ENCODE measurements at regions not wholly inside any gene's neighbourhood (a gene's known extent, or its start where the extent isn't known, plus 50 kb on each side); places are given as distances from the start of the nearest gene placed in this dataset.

DNA sequence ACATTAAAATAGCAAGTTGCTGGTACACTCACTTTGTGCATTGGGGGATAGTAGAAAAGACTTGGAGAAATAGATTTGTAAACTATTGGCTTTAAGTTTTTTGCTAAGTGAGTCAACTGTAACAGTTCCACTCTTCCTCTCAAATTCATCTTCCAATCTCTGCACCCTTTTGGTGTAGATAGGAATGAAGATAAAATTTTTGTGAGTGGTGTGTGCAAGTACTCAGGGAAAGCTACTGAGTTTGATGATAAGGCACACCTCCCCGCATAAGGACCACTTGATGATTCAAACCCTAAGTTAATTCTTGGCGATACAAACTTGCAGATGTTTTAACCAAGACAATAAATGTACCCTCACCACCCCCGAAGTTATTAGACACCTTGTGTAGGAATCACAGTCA is 168.3 kb upstream of the SLITRK1 start:
- TF ChIP-seq EZH2 (IDR thresholded peaks at IDR 0.05; ENCODE audit: low read depth): no peak
- TF ChIP-seq, protein P1, sequence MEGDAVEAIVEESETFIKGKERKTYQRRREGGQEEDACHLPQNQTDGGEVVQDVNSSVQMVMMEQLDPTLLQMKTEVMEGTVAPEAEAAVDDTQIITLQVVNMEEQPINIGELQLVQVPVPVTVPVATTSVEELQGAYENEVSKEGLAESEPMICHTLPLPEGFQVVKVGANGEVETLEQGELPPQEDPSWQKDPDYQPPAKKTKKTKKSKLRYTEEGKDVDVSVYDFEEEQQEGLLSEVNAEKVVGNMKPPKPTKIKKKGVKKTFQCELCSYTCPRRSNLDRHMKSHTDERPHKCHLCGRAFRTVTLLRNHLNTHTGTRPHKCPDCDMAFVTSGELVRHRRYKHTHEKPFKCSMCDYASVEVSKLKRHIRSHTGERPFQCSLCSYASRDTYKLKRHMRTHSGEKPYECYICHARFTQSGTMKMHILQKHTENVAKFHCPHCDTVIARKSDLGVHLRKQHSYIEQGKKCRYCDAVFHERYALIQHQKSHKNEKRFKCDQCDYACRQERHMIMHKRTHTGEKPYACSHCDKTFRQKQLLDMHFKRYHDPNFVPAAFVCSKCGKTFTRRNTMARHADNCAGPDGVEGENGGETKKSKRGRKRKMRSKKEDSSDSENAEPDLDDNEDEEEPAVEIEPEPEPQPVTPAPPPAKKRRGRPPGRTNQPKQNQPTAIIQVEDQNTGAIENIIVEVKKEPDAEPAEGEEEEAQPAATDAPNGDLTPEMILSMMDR (conservative IDR thresholded peaks at IDR 0.05): no peak
- Histone ChIP-seq H2AFZ (no peak overlapping the region), H3K79me2 (ENCODE audit: low read depth) (no peaks in the 10 kb centered on the region), H3K4me3 (no peak overlapping the region), H3K27me3 (ENCODE audit: insufficient read depth, low read depth) (no peaks in the 10 kb centered on the region), H4K20me1 (ENCODE audit: insufficient read depth) (no peaks in the 10 kb centered on the region), H3K36me3 (ENCODE audit: low read depth) (no peaks in the 10 kb centered on the region), H3K9me2 (ENCODE audit: insufficient read depth) (no peaks in the 10 kb centered on the region), H3K27ac (no peak overlapping the region), H3K4me2 (no peak overlapping the region), H3K9me3 (ENCODE audit: insufficient read depth, low read depth) (no peaks in the 10 kb centered on the region), H3F3A (ENCODE audit: insufficient read depth, low read depth) (no peaks in the 10 kb centered on the region), H3K4me1 (replicated peaks; ENCODE audit: insufficient read depth) (no peaks in the 10 kb centered on the region)
- CTCF ChIA-PET: no interaction called here
- POLR2A ChIA-PET (ENCODE audit: unreplicated experiment): no interaction called here
- intact Hi-C loops (cut with micrococcal nuclease; ENCODE audit: unreplicated experiment): no loop called here
- no peak for DNase-seq
- BruUV-seq (replicated peaks): no TSS peak

DNA sequence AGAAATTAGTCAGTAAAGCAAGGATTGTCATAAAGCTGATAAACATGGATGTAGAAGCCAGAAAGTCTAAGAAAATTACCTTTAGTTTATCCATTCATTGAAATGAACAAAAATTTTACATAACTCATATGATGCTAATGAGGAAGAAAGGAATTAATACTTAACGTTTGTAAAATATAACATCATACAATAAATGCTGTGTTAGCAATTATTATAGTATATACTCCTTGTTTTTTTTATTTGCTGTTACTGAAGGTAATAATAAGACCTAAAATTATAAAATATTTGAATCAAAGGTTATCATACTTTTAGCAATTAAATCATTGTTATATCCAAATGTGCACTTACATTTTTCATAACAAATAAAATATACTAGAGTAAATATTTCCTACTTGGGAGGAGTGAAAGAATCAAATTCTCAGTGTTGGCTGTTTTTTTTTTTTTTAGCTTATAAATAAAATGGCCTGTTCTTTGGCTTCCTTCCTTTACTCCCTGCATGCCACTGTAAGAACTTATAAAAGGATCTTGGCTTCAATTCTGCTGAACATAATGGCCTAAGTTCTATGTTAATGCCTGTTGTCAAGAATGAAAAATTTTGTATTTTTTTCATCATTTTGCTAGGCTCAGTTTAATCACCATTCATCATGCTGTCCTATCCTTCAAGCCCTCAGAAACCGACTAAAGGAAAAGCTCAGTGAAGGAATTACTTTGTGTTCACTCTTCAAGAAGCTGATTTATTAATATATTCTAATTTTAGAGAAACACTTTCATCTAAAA is 167.4 kb upstream of the SLITRK1 start:
- no peaks in the 10 kb centered on the region for H3K79me2 ChIP-seq (ENCODE audit: low read depth)
- BruUV-seq (replicated peaks): no TSS peak
- DNase-seq: no peak
- intact Hi-C loops (cut with micrococcal nuclease; ENCODE audit: unreplicated experiment): no loop called here
- no peaks in the 10 kb centered on the region for H3F3A ChIP-seq (ENCODE audit: insufficient read depth, low read depth)
- no peak overlapping the region for H3K27ac ChIP-seq
- H4K20me1 ChIP-seq (ENCODE audit: insufficient read depth): no peaks in the 10 kb centered on the region
- no peaks in the 10 kb centered on the region for H3K27me3 ChIP-seq (ENCODE audit: insufficient read depth, low read depth)
- no peak overlapping the region for H2AFZ ChIP-seq
- no peaks in the 10 kb centered on the region for H3K9me3 ChIP-seq (ENCODE audit: insufficient read depth, low read depth)
- TF ChIP-seq EZH2 (IDR thresholded peaks at IDR 0.05; ENCODE audit: low read depth): no peak
- TF ChIP-seq, protein P1 (conservative IDR thresholded peaks at IDR 0.05): no peak
- H3K4me3 ChIP-seq: no peak overlapping the region
- no peaks in the 10 kb centered on the region for H3K36me3 ChIP-seq (ENCODE audit: low read depth)
- CTCF ChIA-PET: no interaction called here
- H3K4me2 ChIP-seq: no peak overlapping the region
- no peaks in the 10 kb centered on the region for H3K4me1 ChIP-seq (replicated peaks; ENCODE audit: insufficient read depth)
- POLR2A ChIA-PET (ENCODE audit: unreplicated experiment): no interaction called here
- no peaks in the 10 kb centered on the region for H3K9me2 ChIP-seq (ENCODE audit: insufficient read depth)

GRCh38 chr13:84044805-84045204 is 162.5 kb upstream of the SLITRK1 start:
- POLR2A ChIA-PET (ENCODE audit: unreplicated experiment): no interaction called here
- H2AFZ ChIP-seq: no peak overlapping the region

More at GRCh38 chr13:84044805-84045204, 162.5 kb upstream of the SLITRK1 start:
- Histone ChIP-seq H3K9me2 (ENCODE audit: insufficient read depth) (no peaks in the 10 kb centered on the region), H3K27me3 (ENCODE audit: insufficient read depth, low read depth) (no peaks in the 10 kb centered on the region), H3F3A (ENCODE audit: insufficient read depth, low read depth) (no peaks in the 10 kb centered on the region), H3K4me1 (replicated peaks; ENCODE audit: insufficient read depth) (no peaks in the 10 kb centered on the region), H4K20me1 (ENCODE audit: insufficient read depth) (no peaks in the 10 kb centered on the region), H3K9me3 (ENCODE audit: insufficient read depth, low read depth) (no peaks in the 10 kb centered on the region), H3K79me2 (ENCODE audit: low read depth) (no peaks in the 10 kb centered on the region), H3K4me3 (no peak overlapping the region), H3K4me2 (no peak overlapping the region), H3K36me3 (ENCODE audit: low read depth) (no peaks in the 10 kb centered on the region), H3K27ac (no peak overlapping the region)
- intact Hi-C loops (cut with micrococcal nuclease; ENCODE audit: unreplicated experiment): no loop called here
- no peak for TF ChIP-seq EZH2 (IDR thresholded peaks at IDR 0.05; ENCODE audit: low read depth)
- TF ChIP-seq, protein P1 (conservative IDR thresholded peaks at IDR 0.05): no peak
- CTCF ChIA-PET: no interaction called here
- DNase-seq: no peak
- BruUV-seq (replicated peaks): no TSS peak

All from PC-9 (cell line).